ENCODE measurements at regions not wholly inside any gene's neighbourhood (a gene's known extent, or its start where the extent isn't known, plus 50 kb on each side); places are given as distances from the start of the nearest gene placed in this dataset.
"Not testable (repeated sequence)": the region's sequence is repeated elsewhere in the genome, so short reads cannot be mapped to it uniquely, and the experiment has no call there.

- Mint-ChIP-seq H3K4me1 (ENCODE audit: low read depth) (no peaks in the 10 kb centered on the region), H3K36me3 (ENCODE audit: low read depth) (no peaks in the 10 kb centered on the region), H3K27me3 (ENCODE audit: low read depth) (no peaks in the 10 kb centered on the region), H3K4me3 (no peak overlapping the region), H3K9me3 (peaks cover 24% of the 10 kb centered on the region), H3K27ac (no peak overlapping the region)
- DNase-seq (ENCODE audit: low spot score) = no peak
Observed at GRCh38 chr2:51812138-51812866, 780.4 kb upstream of the NRXN1 start.

DNA sequence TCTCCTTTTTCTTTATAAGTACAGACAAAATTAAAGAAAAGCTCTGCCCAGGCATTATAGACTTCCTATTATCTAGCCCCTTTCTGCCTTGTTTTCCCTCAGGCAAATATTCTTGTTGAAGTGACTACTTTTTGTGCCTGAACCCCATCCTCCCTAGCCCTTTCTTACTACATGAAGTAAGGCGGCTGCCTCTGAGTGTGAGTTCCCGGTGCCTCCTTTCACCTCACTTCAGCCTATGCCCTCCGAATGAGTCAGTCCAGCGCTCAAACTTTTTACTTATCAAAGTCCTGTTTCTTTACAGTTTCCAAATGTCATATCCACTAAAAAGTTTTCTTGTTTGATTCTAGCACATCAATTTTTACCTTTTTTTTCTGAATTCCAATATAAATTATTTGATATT is 778.3 kb upstream of the NRXN1 start:
- Mint-ChIP-seq H3K4me1 (ENCODE audit: low read depth) (no peaks in the 10 kb centered on the region), H3K9me3 (peaks cover 29% of the 10 kb centered on the region), H3K4me3 (no peak overlapping the region)

DNA sequence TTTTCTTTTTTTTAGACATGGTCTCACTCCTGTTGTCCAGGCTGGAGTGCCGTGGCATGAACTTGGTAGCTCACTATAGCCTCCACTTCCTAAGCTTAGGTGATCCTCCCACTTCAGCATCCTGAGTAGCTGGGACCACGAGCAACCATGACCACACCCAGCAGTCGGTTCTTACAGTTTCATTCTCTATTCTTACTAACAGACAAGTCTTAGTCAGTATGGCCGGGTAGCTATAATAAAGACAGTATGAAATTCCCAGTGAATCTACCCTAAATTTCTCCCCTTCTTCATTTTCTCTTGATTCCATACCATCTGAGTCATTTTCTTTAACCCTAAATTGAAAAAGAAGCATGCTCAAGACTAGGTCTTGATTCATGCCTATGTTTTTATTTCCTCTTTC is 775.3 kb upstream of the NRXN1 start:
- Mint-ChIP-seq H3K9me3 (peaks cover 36% of the 10 kb centered on the region), H3K4me3 (no peak overlapping the region), H3K27ac (no peak overlapping the region), H3K4me1 (ENCODE audit: low read depth) (no peaks in the 10 kb centered on the region), H3K36me3 (ENCODE audit: low read depth) (no peaks in the 10 kb centered on the region), H3K27me3 (ENCODE audit: low read depth) (no peaks in the 10 kb centered on the region)
- DNase-seq (ENCODE audit: low spot score) = no peak

More for the DNA sequence above, 778.3 kb upstream of the NRXN1 start:
- no peak for DNase-seq (ENCODE audit: low spot score)
- Mint-ChIP-seq H3K27ac (no peak overlapping the region), H3K36me3 (ENCODE audit: low read depth) (no peaks in the 10 kb centered on the region), H3K27me3 (ENCODE audit: low read depth) (no peaks in the 10 kb centered on the region)

- no peaks in the 10 kb centered on the region for H3K27me3 Mint-ChIP-seq (ENCODE audit: low read depth)
- no peak for DNase-seq (ENCODE audit: low spot score)
- H3K4me1 Mint-ChIP-seq (ENCODE audit: low read depth) = no peaks in the 10 kb centered on the region
- H3K9me3 Mint-ChIP-seq = peaks cover 51% of the 10 kb centered on the region
- H3K27ac Mint-ChIP-seq = no peak overlapping the region
- H3K36me3 Mint-ChIP-seq (ENCODE audit: low read depth) = no peaks in the 10 kb centered on the region
- no peak overlapping the region for H3K4me3 Mint-ChIP-seq
Observed at GRCh38 chr2:51795248-51795888, 763.4 kb upstream of the NRXN1 start.

- Mint-ChIP-seq H3K27ac (no peak overlapping the region), H3K4me1 (ENCODE audit: low read depth) (no peaks in the 10 kb centered on the region), H3K36me3 (ENCODE audit: low read depth) (no peaks in the 10 kb centered on the region), H3K4me3 (no peak overlapping the region), H3K9me3 (peaks cover 31% of the 10 kb centered on the region), H3K27me3 (ENCODE audit: low read depth) (no peaks in the 10 kb centered on the region)
- no peak for DNase-seq (ENCODE audit: low spot score)
Observed at GRCh38 chr2:51791496-51791895, 759.6 kb upstream of the NRXN1 start.

GRCh38 chr2:51790854-51791253 is 758.9 kb upstream of the NRXN1 start:
- no peaks in the 10 kb centered on the region for H3K27me3 Mint-ChIP-seq (ENCODE audit: low read depth)
- no peaks in the 10 kb centered on the region for H3K4me1 Mint-ChIP-seq (ENCODE audit: low read depth)
- H3K36me3 Mint-ChIP-seq (ENCODE audit: low read depth) = no peaks in the 10 kb centered on the region
- no peak overlapping the region for H3K27ac Mint-ChIP-seq
- no peak overlapping the region for H3K4me3 Mint-ChIP-seq
- peaks cover 25% of the 10 kb centered on the region for H3K9me3 Mint-ChIP-seq
- no peak for DNase-seq (ENCODE audit: low spot score)

- Mint-ChIP-seq H3K27ac (no peak overlapping the region), H3K9me3 (peaks cover 20% of the 10 kb centered on the region), H3K4me3 (no peak overlapping the region), H3K36me3 (ENCODE audit: low read depth) (no peaks in the 10 kb centered on the region), H3K4me1 (ENCODE audit: low read depth) (no peaks in the 10 kb centered on the region), H3K27me3 (ENCODE audit: low read depth) (no peaks in the 10 kb centered on the region)
- no peak for DNase-seq (ENCODE audit: low spot score)
Observed at GRCh38 chr2:51789918-51790317, 758.0 kb upstream of the NRXN1 start.

DNA sequence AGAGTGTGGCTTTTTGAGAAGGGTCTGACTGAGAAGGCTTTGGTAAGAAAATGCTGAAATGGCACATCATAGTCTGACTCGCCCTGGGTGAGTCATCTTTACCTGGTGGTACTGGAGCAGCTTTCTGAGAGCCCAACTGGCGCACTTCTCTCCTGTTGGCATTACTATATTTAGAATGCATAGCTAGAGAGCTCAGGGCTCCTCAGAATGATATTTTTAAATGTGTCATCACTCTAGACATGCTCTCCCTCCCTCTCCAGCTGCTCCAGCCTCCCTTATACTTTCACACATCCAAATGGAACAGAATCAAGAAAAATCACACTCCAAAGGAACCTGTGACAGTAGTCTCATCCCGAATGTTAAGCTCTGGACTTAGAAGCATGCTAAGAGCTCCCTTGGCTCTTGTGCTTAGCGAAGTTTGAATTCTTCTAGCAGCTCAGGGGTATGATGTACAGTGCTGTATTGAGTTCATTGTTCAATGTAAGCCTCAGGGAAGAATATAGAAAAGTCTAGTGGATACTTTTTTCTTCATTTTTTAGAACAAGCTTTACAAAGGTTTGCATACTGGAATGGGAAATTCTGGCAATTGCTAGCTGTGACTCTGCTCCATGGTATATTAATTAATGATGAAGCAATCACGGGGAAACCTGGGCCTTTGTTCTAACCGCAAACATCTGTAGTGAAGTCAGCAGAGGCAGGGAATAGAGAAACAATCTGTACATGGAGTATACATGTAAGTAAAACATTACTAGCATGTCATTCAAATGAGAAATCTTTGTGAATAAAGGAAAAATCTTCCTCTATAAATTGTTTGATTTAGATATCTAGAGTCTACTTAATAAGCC is 751.2 kb upstream of the NRXN1 start:
- no peak for DNase-seq (ENCODE audit: low spot score)
- Mint-ChIP-seq H3K9me3 (peaks cover 25% of the 10 kb centered on the region), H3K4me3 (no peak overlapping the region), H3K4me1 (ENCODE audit: low read depth) (no peaks in the 10 kb centered on the region), H3K27me3 (ENCODE audit: low read depth) (no peaks in the 10 kb centered on the region), H3K36me3 (ENCODE audit: low read depth) (no peaks in the 10 kb centered on the region), H3K27ac (no peak overlapping the region)

DNA sequence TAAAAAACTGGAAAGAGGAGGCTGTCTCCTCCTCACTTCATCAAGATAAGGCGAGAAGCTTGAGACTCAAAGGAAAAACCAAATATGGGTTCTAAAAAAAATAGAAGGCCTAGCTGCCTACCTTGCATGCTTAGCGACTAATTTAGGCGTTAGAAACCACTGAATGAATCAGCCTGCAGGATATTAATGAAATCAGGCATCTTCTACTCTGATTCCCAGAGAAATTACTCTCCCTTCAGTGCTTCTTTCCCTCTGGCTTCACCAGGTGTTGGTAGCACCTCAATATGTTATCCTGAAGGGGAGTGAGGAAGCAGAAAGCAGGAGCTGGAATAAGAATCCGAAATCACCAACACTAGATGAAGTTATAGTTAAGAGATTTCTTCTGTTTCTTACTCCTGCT is 749.8 kb upstream of the NRXN1 start:
- Mint-ChIP-seq H3K4me1 (ENCODE audit: low read depth) (no peaks in the 10 kb centered on the region), H3K36me3 (ENCODE audit: low read depth) (no peaks in the 10 kb centered on the region), H3K4me3 (no peak overlapping the region), H3K27ac (no peak overlapping the region), H3K9me3 (peaks cover 24% of the 10 kb centered on the region), H3K27me3 (ENCODE audit: low read depth) (no peaks in the 10 kb centered on the region)
- DNase-seq (ENCODE audit: low spot score) = no peak

- Mint-ChIP-seq H3K27ac (no peak overlapping the region), H3K4me1 (ENCODE audit: low read depth) (no peaks in the 10 kb centered on the region), H3K9me3 (peaks cover 24% of the 10 kb centered on the region), H3K4me3 (no peak overlapping the region), H3K36me3 (ENCODE audit: low read depth) (no peaks in the 10 kb centered on the region), H3K27me3 (ENCODE audit: low read depth) (no peaks in the 10 kb centered on the region)
- no peak for DNase-seq (ENCODE audit: low spot score)
Observed at GRCh38 chr2:51780353-51780752, 748.4 kb upstream of the NRXN1 start.

GRCh38 chr2:51779723-51780122 is 747.8 kb upstream of the NRXN1 start:
- peaks cover 24% of the 10 kb centered on the region for H3K9me3 Mint-ChIP-seq

GRCh38 chr2:51778806-51779205 is 746.9 kb upstream of the NRXN1 start:
- Mint-ChIP-seq H3K27ac (no peak overlapping the region), H3K27me3 (ENCODE audit: low read depth) (no peaks in the 10 kb centered on the region), H3K9me3 (peaks cover 25% of the 10 kb centered on the region), H3K4me3 (no peak overlapping the region), H3K4me1 (ENCODE audit: low read depth) (no peaks in the 10 kb centered on the region), H3K36me3 (ENCODE audit: low read depth) (no peaks in the 10 kb centered on the region)
- DNase-seq (ENCODE audit: low spot score) = no peak

More at GRCh38 chr2:51779723-51780122, 747.8 kb upstream of the NRXN1 start:
- not testable (repeated sequence) for H3K27ac Mint-ChIP-seq; DNase-seq (ENCODE audit: low spot score); H3K27me3 Mint-ChIP-seq (ENCODE audit: low read depth); H3K36me3 Mint-ChIP-seq (ENCODE audit: low read depth); H3K4me3 Mint-ChIP-seq; H3K4me1 Mint-ChIP-seq (ENCODE audit: low read depth)

- DNase-seq (ENCODE audit: low spot score); H3K4me3 Mint-ChIP-seq; H3K36me3 Mint-ChIP-seq (ENCODE audit: low read depth); H3K4me1 Mint-ChIP-seq (ENCODE audit: low read depth); H3K27ac Mint-ChIP-seq; H3K27me3 Mint-ChIP-seq (ENCODE audit: low read depth): not testable (repeated sequence)
- H3K9me3 Mint-ChIP-seq = peaks cover 34% of the 10 kb centered on the region
Observed at GRCh38 chr2:51774606-51775005, 742.7 kb upstream of the NRXN1 start.

DNA sequence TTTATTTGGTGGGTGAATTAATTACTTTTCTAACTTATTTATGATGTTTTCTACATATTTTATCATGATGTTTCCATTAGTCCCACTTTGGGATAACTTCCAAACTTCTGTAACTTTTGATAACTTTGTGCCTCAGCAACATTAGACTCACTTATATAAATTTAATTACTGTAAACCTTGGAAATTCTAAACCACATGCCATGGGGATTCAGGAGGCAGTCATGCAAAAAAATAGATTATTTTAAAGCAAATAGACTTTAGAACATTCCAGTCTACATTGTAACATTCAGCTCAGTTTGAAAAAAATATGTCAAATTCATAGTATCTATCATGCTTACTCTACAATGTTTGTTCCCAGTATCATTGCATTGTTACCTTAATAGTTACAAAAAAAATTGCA is 728.5 kb upstream of the NRXN1 start:
- Mint-ChIP-seq H3K4me3 (no peak overlapping the region), H3K9me3 (peaks cover 12% of the 10 kb centered on the region), H3K27ac (no peak overlapping the region), H3K36me3 (ENCODE audit: low read depth) (no peaks in the 10 kb centered on the region), H3K27me3 (ENCODE audit: low read depth) (no peaks in the 10 kb centered on the region), H3K4me1 (ENCODE audit: low read depth) (no peaks in the 10 kb centered on the region)
- no peak for DNase-seq (ENCODE audit: low spot score)
